PC-3 (cell line): ENCODE measurements at regions not wholly inside any gene's neighbourhood (a gene's known extent, or its start where the extent isn't known, plus 50 kb on each side); places are given as distances from the start of the nearest gene placed in this dataset.
"Not testable (repeated sequence)": the region's sequence is repeated elsewhere in the genome, so short reads cannot be mapped to it uniquely, and the experiment has no call there.

Experiments used
- ATAC-seq: fragments of 200-7000 bp; cut with Tn5 transposase; 2 replicates; pipeline ENCODE4 v1.9.1; 2020; ENCODE audit warnings: mild to moderate bottlenecking, moderate library complexity
- BruUV-seq: library from RNA; stranded (reverse); fragments of 400-500 nt; replicated peaks from 2 replicates; lab custom pipeline; 2021; lab: Mats Ljungman, UMichigan
- CTCF ChIA-PET: fragments of 300-600 bp; sonication (Branson Sonifier 250); formaldehyde crosslinking; loops from one replicate; lab custom pipeline; 2022; ENCODE audit warnings: antibody characterized with exemption; lab: Charles Lee
- POLR2A ChIA-PET: fragments of 300-600 bp; sonication (Branson Sonifier 250); formaldehyde crosslinking; loops from one replicate; lab custom pipeline; 2022; ENCODE audit warnings: antibody characterized with exemption; ENCODE audit not compliant: unreplicated experiment; lab: Charles Lee
- DNase-seq: peaks from one replicate; pipeline ENCODE4 v3.0.0-alpha.2; 2015
- H2AFZ ChIP-seq: fragments of 300-600 bp; sonication (generic); 2 replicates; pipeline ENCODE4 v1.6.0; 2016; ENCODE audit warnings: antibody characterized with exemption, low read length
- H3F3A ChIP-seq: fragments of 300-600 bp; sonication (generic); one replicate; pipeline ENCODE4 v1.6.0; 2017; ENCODE audit warnings: antibody characterized with exemption, low read length, control low read depth, mild to moderate bottlenecking; ENCODE audit not compliant: unreplicated experiment
- H3K27ac ChIP-seq: fragments of 300-600 bp; sonication (generic); 2 replicates; pipeline ENCODE4 v1.5.1; 2016; ENCODE audit warnings: mild to moderate bottlenecking, low read length
- H3K27me3 ChIP-seq: fragments of 300-600 bp; sonication (generic); 2 replicates; pipeline ENCODE4 v1.6.1; 2016; ENCODE audit warnings: low read length, mixed read lengths
- H3K36me3 ChIP-seq: fragments of 300-600 bp; sonication (generic); 2 replicates; pipeline ENCODE4 v1.6.1; 2016; ENCODE audit warnings: low read depth, mixed run types, low read length, mixed read lengths
- H3K4me1 ChIP-seq: fragments of 300-600 bp; sonication (generic); 2 replicates; pipeline ENCODE4 v1.5.1; 2016; ENCODE audit warnings: low read length; ENCODE audit not compliant: insufficient read depth
- H3K4me2 ChIP-seq: fragments of 300-600 bp; sonication (generic); 2 replicates; pipeline ENCODE4 v1.6.0; 2016; ENCODE audit warnings: low read length
- H3K4me3 ChIP-seq: fragments of 300-600 bp; sonication (generic); 2 replicates; pipeline ENCODE4 v1.5.1; 2016; ENCODE audit warnings: mild to moderate bottlenecking, low read length, mixed read lengths
- H3K79me2 ChIP-seq: fragments of 300-600 bp; sonication (generic); 2 replicates; pipeline ENCODE4 v1.6.1; 2017; ENCODE audit warnings: low read length, mixed read lengths
- H3K9ac ChIP-seq: fragments of 300-600 bp; sonication (generic); 2 replicates; pipeline ENCODE4 v1.6.0; 2016; ENCODE audit warnings: mild to moderate bottlenecking, low read length
- H3K9me2 ChIP-seq: fragments of 300-600 bp; sonication (generic); replicated peaks from 2 replicates; pipeline ENCODE4 v1.6.1; 2016; ENCODE audit warnings: mixed run types, low read length, mixed read lengths
- H3K9me3 ChIP-seq: fragments of 300-600 bp; sonication (generic); 2 replicates; pipeline ENCODE4 v1.6.1; 2016; ENCODE audit warnings: low read length, mixed read lengths
- H4K20me1 ChIP-seq: fragments of 300-600 bp; sonication (generic); 2 replicates; pipeline ENCODE4 v1.6.1; 2016; ENCODE audit warnings: low read length, mixed read lengths
- CTCF ChIP-seq: fragments of 300-600 bp; sonication (generic); conservative IDR thresholded peaks from 2 replicates; pipeline ENCODE4 v1.5.1; 2017; ENCODE audit warnings: antibody characterized with exemption, low read depth, mild to moderate bottlenecking, low read length
- EZH2 ChIP-seq: fragments of 300-600 bp; sonication (generic); IDR thresholded peaks from one replicate; pipeline ENCODE4 v1.6.1; 2017; ENCODE audit warnings: antibody characterized with exemption, mild to moderate bottlenecking, low read length; ENCODE audit not compliant: unreplicated experiment
- EZH2phosphoT487 ChIP-seq: fragments of 300-600 bp; sonication (generic); IDR thresholded peaks from 2 replicates; pipeline ENCODE4 v1.6.1; 2018; ENCODE audit warnings: mild to moderate bottlenecking, antibody characterized with exemption, low read length, borderline replicate concordance
- intact Hi-C: fragments of 100-400 bp; cut with micrococcal nuclease; formaldehyde crosslinking; loops from 2 replicates; pipeline ENCODE4 v1.9.0; 2023

- Histone ChIP-seq H3K27ac (no peak overlapping the region), H3K79me2 (no peaks in the 10 kb centered on the region), H3K9me2 (no peaks in the 10 kb centered on the region), H4K20me1 (no peaks in the 10 kb centered on the region), H3K9me3 (no peaks in the 10 kb centered on the region), H2AFZ (no peak overlapping the region), H3K4me1 (no peaks in the 10 kb centered on the region), H3K9ac (no peak overlapping the region), H3K36me3 (no peaks in the 10 kb centered on the region), H3K4me3 (no peak overlapping the region), H3K27me3 (no peaks in the 10 kb centered on the region), H3F3A (no peaks in the 10 kb centered on the region), H3K4me2 (no peak overlapping the region)
- no TSS peak for BruUV-seq
- ChIA-PET CTCF (no interaction called here), POLR2A (no interaction called here)
- ATAC-seq = no peak
- intact Hi-C loops = no loop called here
- TF ChIP-seq EZH2 (no peak), CTCF (no peak), EZH2phosphoT487 (no peak)
- no peak for DNase-seq
Measured at GRCh38 chr2:226540204-226540994, 259.2 kb downstream of the IRS1 start.

DNA sequence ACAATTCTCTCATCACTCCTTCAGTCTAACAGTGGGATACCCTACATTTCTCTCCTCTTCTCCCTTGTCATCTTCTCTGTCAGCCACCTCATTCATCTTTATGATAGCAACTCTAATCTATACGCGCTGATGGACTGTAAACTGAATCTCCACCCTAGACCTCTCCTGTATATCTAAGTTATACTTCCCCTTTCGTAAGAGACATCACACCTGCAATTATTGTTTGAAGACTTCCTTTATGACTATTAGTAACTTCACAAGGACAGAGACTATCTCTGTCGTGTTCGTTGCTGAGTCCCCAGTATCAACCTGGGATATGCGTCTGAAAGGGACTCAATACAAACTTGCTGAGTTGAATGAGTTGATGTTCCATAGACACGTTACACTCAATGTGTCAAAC, 263.2 kb downstream of the IRS1 start:
- no TSS peak for BruUV-seq
- no peaks in the 10 kb centered on the region for H3F3A ChIP-seq

DNA sequence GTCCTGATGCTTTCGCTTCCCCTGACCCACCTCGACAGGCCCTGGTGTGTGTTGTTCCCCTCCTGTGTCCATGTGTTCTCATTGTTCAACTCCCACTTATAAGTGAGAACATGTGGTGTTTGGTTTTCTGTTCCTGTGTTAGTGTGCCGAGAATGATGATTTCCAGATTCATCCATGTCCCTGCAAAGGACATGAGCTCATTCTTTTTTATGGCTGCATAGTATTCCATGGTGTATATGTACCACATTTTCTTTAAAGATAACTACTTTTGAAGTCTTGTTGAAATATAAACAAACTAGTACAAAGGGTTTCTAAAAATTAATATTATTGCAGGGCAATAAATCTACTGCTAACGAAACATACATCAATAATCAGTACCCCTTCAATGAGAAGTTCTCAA, 266.6 kb downstream of the IRS1 start:
- H3K4me2 ChIP-seq, H4K20me1 ChIP-seq, H3K4me1 ChIP-seq, H3K9me2 ChIP-seq, ATAC-seq, BruUV-seq, DNase-seq, H3K27ac ChIP-seq, H2AFZ ChIP-seq, H3K9ac ChIP-seq, CTCF ChIA-PET, H3K4me3 ChIP-seq, H3K79me2 ChIP-seq, H3K9me3 ChIP-seq, H3K27me3 ChIP-seq, intact Hi-C loops, H3K36me3 ChIP-seq, POLR2A ChIA-PET, H3F3A ChIP-seq: not testable (repeated sequence)

More for the DNA sequence above, 263.2 kb downstream of the IRS1 start:
- no peak overlapping the region for H3K27ac ChIP-seq
- no peak overlapping the region for H3K9ac ChIP-seq
- DNase-seq (no peak), ATAC-seq (no peak)
- TF ChIP-seq CTCF (no peak), EZH2 (no peak), EZH2phosphoT487 (no peak)
- no peaks in the 10 kb centered on the region for H4K20me1 ChIP-seq
- ChIA-PET POLR2A (no interaction called here), CTCF (no interaction called here)
- no peak overlapping the region for H2AFZ ChIP-seq
- no peaks in the 10 kb centered on the region for H3K9me2 ChIP-seq
- no peak overlapping the region for H3K4me3 ChIP-seq
- H3K4me1 ChIP-seq = no peaks in the 10 kb centered on the region
- H3K36me3 ChIP-seq = no peaks in the 10 kb centered on the region
- intact Hi-C loops = no loop called here
- no peaks in the 10 kb centered on the region for H3K79me2 ChIP-seq
- H3K4me2 ChIP-seq = no peak overlapping the region
- H3K27me3 ChIP-seq = no peaks in the 10 kb centered on the region
- H3K9me3 ChIP-seq = no peaks in the 10 kb centered on the region
